Erythroblast (primary cell): ENCODE measurements at regions not wholly inside any gene's neighbourhood (a gene's known extent, or its start where the extent isn't known, plus 50 kb on each side); places are given as distances from the start of the nearest gene placed in this dataset.

Experiments
- DNase-seq, 2 experiments: peaks; one replicate each; lab custom pipeline; 2025; lab: John Stamatoyannopoulos, UW
- GATA1 ChIP-seq: IDR thresholded peaks from 2 replicates; pipeline ENCODE4 v1.6.1; 2011; ENCODE audit warnings: low read depth, mild to moderate bottlenecking, control low read depth, low read length, moderate library complexity
- POLR2A ChIP-seq: IDR thresholded peaks from 2 replicates; pipeline ENCODE4 v1.6.1; 2011; ENCODE audit warnings: mild to moderate bottlenecking, low read length

DNA sequence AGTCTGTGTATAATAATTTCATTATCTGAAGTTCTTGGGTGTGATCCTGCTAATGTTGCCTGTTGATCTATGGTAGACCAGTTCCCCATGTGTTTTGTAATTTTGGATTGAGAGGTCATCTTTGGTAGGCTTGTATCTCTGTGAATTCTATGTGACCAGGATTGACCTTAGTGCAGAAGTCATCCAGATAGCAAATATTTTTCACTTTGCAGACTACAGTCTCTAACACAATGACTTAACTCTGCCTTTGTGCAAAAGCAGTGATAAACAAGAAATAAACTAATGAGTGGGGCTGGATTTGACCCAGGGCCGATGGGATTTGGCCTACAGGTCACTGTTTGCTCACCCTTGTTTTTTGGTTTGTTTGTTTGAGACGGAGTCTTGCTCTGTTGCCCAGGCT is 144.6 kb upstream of the MYL2 start:
- TF ChIP-seq POLR2A (no peak), GATA1 (no peak)
- DNase-seq: no peak

DNA sequence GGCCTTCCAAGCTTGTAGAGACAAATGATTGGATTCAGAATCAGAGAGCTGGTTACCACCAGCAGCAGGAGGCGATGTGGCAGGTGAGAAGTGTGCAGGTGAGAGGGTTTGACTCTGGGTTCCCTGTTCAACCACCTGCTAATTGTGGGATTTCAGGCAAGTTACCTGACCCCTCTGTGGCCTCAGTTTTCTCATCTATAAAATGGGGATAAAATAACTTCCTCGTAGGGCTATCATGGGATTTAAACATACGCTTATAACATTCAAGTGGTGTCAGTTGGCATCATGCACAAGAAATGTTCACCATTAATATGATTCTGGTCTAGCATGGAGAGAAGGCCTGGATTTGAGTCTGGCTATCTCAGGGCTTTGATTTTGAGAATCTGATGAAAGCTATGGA is 143.8 kb upstream of the MYL2 start:
- TF ChIP-seq GATA1 (no peak), POLR2A (no peak)
- DNase-seq: no peak

DNA sequence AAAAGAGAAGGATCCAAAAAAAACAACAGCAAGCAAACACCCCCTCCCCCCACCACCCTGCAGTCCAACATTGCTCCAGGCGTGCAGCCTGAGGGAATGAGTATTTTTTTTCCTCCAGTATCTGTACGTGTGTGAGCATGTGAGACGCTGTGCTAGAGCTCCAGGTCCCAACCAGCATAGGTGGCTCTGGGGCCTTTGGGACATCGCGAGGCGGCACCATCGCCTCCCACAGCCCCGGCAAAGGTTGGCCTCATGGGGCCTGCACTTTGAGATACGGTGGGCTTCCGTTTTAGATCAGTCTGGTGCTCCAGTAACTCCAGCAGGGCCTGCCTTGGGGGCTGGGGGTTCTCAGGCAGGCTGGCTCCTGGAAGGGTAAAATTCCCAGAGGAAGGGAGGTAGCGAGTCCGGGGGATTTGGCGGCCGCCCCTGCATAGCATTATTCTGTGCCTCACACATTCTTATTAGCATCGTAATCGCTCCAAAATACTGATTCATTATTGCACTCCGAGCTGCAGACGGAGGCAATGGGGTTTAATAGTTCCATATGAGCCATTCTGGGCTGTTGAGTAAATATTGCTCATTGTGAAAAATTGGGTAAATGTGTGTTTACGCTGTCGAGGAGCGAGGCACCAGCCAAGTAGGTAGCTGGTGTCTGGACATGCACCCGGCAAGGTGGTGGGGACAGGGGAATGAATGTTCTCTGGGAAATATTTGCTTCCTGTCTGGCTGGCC is 143.1 kb upstream of the MYL2 start:
- no peak for DNase-seq
- TF ChIP-seq GATA1 (no peak), POLR2A (no peak)

DNA sequence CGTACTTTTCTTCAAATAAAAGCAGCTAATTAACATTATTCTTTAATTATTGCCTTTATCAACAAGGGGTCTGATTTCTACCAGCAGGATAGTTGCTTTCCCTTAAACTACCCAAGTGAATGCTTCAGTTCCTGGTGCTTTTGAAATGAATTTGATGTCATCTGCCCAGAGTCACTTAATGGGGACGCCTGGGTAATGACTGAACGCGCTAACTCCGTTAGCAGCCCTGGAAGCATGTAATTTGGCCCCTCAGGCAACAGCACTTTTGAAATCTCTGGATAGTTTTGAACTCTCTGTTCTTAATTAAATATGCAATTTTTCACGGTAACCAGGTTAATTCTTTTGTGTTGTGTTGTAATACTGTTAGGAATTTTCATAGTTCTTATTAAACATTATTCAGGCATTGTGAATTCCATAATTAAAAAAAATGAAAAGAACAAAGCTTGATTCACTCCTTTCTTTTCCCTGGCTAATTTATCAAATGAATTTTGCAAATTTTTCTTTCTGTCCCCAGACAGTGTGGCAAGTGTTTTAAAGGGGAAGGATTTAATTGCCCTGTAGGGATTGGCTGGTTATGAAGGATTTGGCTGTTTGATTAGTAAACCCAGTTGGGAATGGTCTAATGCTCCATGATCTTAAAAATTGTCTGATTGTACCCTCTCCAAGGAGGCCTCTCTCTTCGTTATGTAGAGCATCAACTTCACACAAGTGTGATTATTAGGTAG is 137.5 kb upstream of the MYL2 start:
- DNase-seq: no peak
- no peak for TF ChIP-seq POLR2A
- TF ChIP-seq GATA1: no peak

DNA sequence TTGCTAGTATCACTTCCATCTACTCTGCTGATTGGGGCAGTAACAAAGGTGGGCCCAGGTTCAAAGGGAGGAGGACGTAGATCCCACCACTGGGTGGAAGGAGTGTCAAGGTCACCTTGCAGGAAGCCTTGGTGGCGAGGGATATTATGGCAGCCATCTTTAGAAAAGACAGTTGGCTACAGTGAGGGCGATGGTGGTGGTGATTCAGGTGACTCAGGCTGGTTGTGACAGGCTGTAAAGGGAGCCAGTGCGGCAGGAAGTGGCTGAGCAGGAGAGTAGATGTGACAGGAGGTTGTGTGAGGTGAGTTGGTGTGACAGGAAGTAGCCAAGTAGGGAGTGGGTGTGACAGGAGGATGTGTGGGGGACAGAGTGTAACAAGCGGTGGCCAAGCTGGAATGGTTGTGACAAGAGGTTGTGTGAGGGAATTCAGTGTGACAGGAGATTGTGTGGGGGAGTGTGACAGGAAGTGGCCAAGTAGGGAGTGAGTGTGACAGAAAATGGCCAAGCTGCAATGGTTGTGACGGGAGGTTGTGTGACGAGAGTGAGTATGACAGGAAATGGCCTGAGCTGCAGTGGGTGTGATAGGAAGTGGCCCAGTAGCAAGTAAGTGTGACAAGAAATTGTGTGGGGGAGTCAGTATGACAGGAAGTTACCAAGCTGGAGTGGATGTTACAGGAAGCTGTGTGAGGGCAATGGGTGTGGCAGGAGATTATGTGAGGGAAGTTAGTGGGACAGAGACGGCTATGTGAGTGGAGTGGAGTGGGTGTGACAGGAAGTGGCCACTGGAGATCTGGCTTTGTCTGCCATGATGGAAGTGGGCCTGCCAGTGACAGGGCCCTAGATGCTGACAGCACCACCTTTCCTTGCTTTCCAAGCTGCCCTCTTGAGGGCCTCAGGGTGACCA is 136.5 kb upstream of the MYL2 start:
- no peak for DNase-seq

DNA sequence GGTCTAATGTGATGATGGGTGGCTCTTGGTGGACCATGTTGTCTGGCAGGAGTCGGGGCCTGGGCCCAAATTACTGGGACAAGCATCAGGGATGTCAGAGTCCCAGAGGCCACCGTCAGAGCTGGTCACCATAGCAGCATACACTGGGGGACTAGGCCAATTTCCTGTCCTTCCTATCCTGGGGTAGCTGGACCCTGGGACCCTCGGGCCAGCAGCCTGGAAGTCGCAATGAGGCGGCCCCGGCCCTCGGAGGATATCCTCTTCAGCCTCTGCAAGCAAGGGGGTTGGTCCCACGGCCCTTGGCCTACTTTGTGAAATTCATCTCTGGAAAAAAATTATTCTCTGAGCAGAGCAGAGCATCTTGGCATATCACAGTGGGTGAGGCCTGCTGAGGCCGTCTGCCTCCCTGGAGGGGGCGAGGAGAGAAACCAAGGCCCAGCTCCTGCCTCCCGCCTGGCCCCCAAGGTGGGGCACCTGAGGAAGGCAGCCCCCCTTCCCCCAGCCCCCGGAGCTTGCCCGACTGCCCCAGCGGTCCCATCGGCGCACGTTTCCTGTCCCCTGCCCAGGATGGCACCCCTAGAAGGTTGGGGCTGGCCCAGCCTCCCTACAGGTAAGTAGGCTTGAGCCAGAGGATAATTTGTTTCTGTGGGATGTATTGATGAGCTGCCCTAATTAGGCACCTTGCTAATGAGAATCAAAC is 135.0 kb upstream of the MYL2 start:
- DNase-seq: no peak

More for the DNA sequence above, 136.5 kb upstream of the MYL2 start:
- TF ChIP-seq GATA1 (no peak), POLR2A (no peak)

DNA sequence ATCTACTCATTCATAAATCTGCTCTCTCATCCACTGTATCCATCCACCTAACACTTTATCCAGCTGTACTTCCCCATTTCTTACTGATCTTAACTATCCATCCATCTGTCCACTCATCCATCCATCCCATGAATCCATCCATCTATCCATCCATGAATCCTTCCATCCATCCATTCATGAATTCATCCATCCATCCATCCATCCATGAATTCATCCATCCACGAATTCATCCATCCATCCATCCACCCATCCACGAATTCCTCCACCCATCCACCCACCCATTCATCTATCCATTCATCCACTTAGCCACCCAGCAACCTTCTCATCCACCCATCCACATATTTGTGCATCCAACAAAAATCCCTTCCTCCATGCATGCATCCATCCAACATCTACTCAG is 128.6 kb upstream of the MYL2 start:
- TF ChIP-seq POLR2A: no peak
- TF ChIP-seq GATA1: no peak
- no peak for DNase-seq

More for the DNA sequence above, 135.0 kb upstream of the MYL2 start:
- TF ChIP-seq POLR2A (no peak), GATA1 (no peak)

DNA sequence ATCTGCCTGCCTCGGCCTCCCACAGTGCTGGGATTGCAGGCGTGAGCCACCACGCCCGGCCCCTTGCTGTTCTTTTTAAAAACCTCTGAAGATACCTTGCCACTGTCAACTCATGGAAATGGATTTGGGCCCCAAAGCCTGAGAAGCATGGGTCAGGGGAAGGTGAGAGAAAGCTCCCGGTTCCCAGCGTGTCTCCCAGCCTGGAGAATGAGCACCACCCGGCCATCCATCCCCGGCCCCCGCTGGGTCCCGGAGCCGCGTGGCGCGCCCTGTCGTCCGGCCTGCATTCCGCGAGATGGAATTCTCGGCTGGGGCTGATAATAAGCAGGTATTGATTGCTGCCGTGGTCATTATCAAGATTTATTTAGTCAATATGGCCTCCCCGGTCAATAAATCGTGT is 126.5 kb upstream of the MYL2 start:
- TF ChIP-seq GATA1 (no peak), POLR2A (no peak)
- DNase-seq: no peak

DNA sequence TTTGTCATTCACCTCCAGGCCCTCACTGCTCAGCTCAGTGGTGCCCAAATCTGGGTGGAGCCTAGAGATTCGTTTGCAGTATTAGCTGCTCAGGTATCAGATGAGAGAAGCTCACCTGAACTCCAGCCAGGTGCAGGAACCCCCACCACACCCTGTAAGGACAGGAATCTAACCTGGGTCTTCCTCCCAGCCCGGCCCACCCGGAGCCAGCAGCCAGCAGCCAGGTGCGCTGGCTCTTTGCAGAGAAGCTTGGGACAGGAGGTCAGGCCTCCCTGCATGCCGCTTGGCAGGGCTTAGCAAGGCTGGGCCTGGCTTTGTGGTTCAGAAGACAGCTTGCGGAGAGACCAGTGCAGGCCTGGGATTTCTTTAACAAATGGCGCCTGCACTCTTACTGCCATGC is 125.6 kb upstream of the MYL2 start:
- no peak for DNase-seq
- TF ChIP-seq GATA1 (no peak), POLR2A (no peak)

DNA sequence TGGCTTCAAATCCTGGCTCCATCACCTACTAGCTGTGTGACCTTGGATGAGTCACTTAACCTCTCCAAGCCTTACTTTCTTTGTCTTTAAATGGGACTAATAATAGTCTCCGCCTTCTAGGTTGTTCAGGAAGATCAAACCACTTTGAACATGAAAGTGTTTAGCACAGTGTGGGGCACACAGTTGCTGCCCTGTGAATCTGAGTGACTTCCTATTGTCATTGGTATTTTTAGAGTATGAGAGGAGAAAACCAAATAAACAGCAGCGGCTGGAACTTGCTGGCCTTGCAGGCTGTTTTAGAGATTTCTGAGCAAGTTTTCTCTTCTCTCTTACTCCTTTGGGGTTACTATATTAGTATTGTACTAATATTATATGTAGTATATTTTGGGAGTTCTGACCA is 120.7 kb upstream of the MYL2 start:
- TF ChIP-seq POLR2A (no peak), GATA1 (no peak)
- DNase-seq: no peak

DNA sequence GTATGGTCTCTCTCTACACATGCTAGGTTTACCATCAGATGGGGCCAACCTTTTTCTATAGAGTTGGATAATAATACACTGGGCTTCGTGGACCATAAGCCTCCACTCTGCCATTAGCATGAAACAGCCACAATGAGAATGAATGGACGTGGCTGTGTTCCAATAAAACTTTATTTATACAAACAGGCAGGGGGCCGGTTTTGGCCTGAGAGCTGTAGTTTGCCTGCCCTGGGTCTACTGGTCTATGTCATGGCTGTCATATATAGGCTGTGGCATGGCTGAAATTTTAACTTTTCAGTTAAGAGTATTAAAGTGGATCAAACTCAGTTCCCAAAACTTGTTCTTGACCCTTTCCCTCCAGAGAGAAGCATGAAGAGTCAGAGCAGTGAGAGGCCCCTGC is 120.3 kb upstream of the MYL2 start:
- no peak for DNase-seq
- TF ChIP-seq GATA1 (no peak), POLR2A (no peak)

DNA sequence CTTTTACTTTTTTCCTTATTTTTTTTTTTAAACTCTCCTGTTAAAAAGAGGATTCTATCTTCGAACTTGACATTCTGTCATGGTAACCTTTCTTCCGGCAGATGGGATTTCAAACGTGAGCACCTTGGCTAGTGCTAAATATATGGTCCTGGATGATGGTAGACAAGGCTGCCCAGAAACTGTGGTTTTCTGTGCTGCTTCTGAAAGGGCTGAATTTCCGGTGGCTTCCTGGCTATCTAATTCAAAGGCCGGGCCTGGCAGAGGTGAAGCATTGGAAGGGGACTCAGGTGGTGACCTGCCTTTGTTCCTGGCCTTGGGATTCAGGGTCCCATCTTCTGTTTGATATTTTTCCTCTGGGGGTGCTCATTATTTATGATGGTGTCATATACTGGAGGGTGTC is 118.6 kb upstream of the MYL2 start:
- DNase-seq: no peak
- TF ChIP-seq POLR2A: no peak
- TF ChIP-seq GATA1: no peak

DNA sequence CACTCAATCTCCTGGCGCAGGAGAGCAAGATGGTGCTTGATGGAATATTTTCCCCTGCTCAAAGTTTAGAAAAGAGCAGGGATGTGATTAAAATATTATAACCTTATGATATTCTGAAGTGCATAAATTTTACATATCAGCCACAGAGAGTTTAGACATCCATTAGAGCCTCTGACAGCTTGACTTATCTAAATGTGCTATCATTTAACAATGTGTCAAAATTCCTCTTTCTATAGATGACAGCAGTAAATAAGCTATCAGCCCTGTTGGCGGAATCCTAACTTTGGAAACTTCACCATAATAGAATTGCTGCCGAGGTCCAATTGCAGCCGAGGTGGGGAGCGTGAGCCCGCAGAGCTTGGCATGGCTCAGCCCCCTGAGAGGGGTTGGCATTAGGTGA is 117.7 kb upstream of the MYL2 start:
- no peak for DNase-seq
- TF ChIP-seq GATA1 (no peak), POLR2A (no peak)
